Endothelial cell of umbilical vein (primary cell): ENCODE measurements at regions not wholly inside any gene's neighbourhood (a gene's known extent, or its start where the extent isn't known, plus 50 kb on each side); places are given as distances from the start of the nearest gene placed in this dataset.

ENCODE experiments used
- BruUV-seq: library from RNA; stranded (reverse); fragments of 400-500 nt; replicated peaks from 2 replicates; lab custom pipeline; 2021; lab: Mats Ljungman, UMichigan
- CTCF ChIA-PET: fragments of 300-600, 350-600 bp; sonication (Branson Sonifier 250); formaldehyde crosslinking; loops from one replicate; lab custom pipeline; 2021; ENCODE audit warnings: antibody characterized with exemption, inconsistent platforms; lab: Charles Lee
- POLR2A ChIA-PET: fragments of 300-600, 350-600 bp; sonication (Branson Sonifier 250); formaldehyde crosslinking; loops from one replicate; lab custom pipeline; 2021; ENCODE audit warnings: antibody characterized with exemption, inconsistent platforms; lab: Charles Lee
- DNase-seq: peaks from one replicate; pipeline ENCODE4 v3.0.0-alpha.2; 2011; ENCODE audit warnings: low read depth, low spot score
- FAIRE-seq: peaks from 2 replicates; lab custom pipeline; 2011; peaks lifted over from hg19 to GRCh38; lab: Jason Lieb, UNC
- H2AFZ ChIP-seq: 2 replicates; pipeline ENCODE4 v1.6.0; 2012; ENCODE audit warnings: low read depth, low read length, control low read depth, inconsistent platforms
- H3K27ac ChIP-seq: 2 replicates; pipeline ENCODE4 v1.5.1; 2011; ENCODE audit warnings: low read depth, mild to moderate bottlenecking, control low read depth, low read length, moderate library complexity; ENCODE audit not compliant: insufficient read depth
- H3K27me3 ChIP-seq, 2 experiments: 2 replicates each; pipeline versions ENCODE4 v1.6.0 to v1.6.1; 2011; ENCODE audit warnings: low read length in 2 of 2, mixed read lengths in 1 of 2; ENCODE audit not compliant: control insufficient read depth in 2 of 2, insufficient read depth in 2 of 2
- H3K36me3 ChIP-seq, 2 experiments: 2 replicates in 1 of 2; 3 replicates in 1 of 2; pipeline ENCODE4 v1.5.1; 2011; ENCODE audit warnings: low read length in 2 of 2, mild to moderate bottlenecking in 1 of 2, moderate library complexity in 1 of 2; ENCODE audit not compliant: control insufficient read depth in 2 of 2, insufficient read depth in 2 of 2; ENCODE audit errors: extremely low read depth in 1 of 2
- H3K4me1 ChIP-seq: 3 replicates; pipeline ENCODE4 v1.5.1; 2011; ENCODE audit warnings: mild to moderate bottlenecking, low read length; ENCODE audit not compliant: control insufficient read depth, insufficient read depth; ENCODE audit errors: extremely low read depth
- H3K4me2 ChIP-seq: 2 replicates; pipeline ENCODE4 v1.6.1; 2011; ENCODE audit warnings: low read length, control low read depth, mixed read lengths; ENCODE audit not compliant: insufficient read depth
- H3K4me3 ChIP-seq, 3 experiments: fragments of 200-600 bp in 1 of 3; sonication (generic), shearing (Covaris generic) in 1 of 3; replicated peaks in 1 of 3; 2 replicates each; pipeline ENCODE4 v1.5.1; 2011 to 2016; ENCODE audit warnings: control low read depth in 3 of 3, low read length in 3 of 3, mild to moderate bottlenecking in 2 of 3, inconsistent platforms in 1 of 3, low read depth in 1 of 3, moderate library complexity in 1 of 3; ENCODE audit not compliant: insufficient read depth in 1 of 3
- H3K79me2 ChIP-seq: 2 replicates; pipeline ENCODE4 v1.6.0; 2012; ENCODE audit warnings: low read length, inconsistent platforms; ENCODE audit not compliant: control insufficient read depth, insufficient read depth
- H3K9ac ChIP-seq: replicated peaks from 2 replicates; pipeline ENCODE3; 2011; ENCODE audit warnings: low read length, control low read depth; ENCODE audit not compliant: insufficient read depth; ENCODE audit errors: extremely low read depth
- H3K9me1 ChIP-seq: replicated peaks from 3 replicates; pipeline ENCODE4 v1.6.0; 2011; ENCODE audit warnings: mild to moderate bottlenecking, low read length; ENCODE audit not compliant: control insufficient read depth, insufficient read depth; ENCODE audit errors: extremely low read depth
- H3K9me3 ChIP-seq: replicated peaks from 2 replicates; pipeline ENCODE4 v1.5.1; 2012; ENCODE audit warnings: low read length, inconsistent platforms; ENCODE audit not compliant: control insufficient read depth, insufficient read depth
- H4K20me1 ChIP-seq: replicated peaks from 2 replicates; pipeline ENCODE3; 2011; ENCODE audit warnings: mild to moderate bottlenecking, low read length; ENCODE audit not compliant: control insufficient read depth, insufficient read depth; ENCODE audit errors: extremely low read depth
- CTCF ChIP-seq, 2 donors: IDR thresholded peaks; 1 replicate in 1 of 2; 2 replicates in 1 of 2; pipeline ENCODE4 v1.5.1; 2011; ENCODE audit warnings: low read length in 2 of 2, mild to moderate bottlenecking in 2 of 2, moderate library complexity in 2 of 2, control low read depth in 1 of 2, inconsistent platforms in 1 of 2, low read depth in 1 of 2; ENCODE audit not compliant: insufficient read depth in 1 of 2; ENCODE audit errors: extremely low read depth in 1 of 2
- EZH2 ChIP-seq: IDR thresholded peaks from 2 replicates; pipeline ENCODE4 v1.6.1; 2012; ENCODE audit warnings: borderline replicate concordance, low read depth, mild to moderate bottlenecking, moderate library complexity, low read length, inconsistent platforms; ENCODE audit not compliant: severe bottlenecking
- FOS ChIP-seq: IDR thresholded peaks from 2 replicates; pipeline ENCODE4 v1.6.1; 2011; ENCODE audit warnings: mild to moderate bottlenecking, low read length, moderate library complexity, borderline replicate concordance; ENCODE audit not compliant: insufficient read depth
- GATA2 ChIP-seq: IDR thresholded peaks from 2 replicates; pipeline ENCODE4 v1.7.0; 2011; ENCODE audit warnings: low read depth, mild to moderate bottlenecking, moderate library complexity, mixed read lengths, low read length; ENCODE audit not compliant: insufficient read length, insufficient read depth
- JUN ChIP-seq: IDR thresholded peaks from 2 replicates; pipeline ENCODE4 v1.6.1; 2011; ENCODE audit warnings: borderline replicate concordance, low read depth; ENCODE audit not compliant: insufficient read length, insufficient read depth
- MAX ChIP-seq: IDR thresholded peaks from 2 replicates; pipeline ENCODE4 v1.6.1; 2011; ENCODE audit not compliant: insufficient read depth, insufficient read length
- MYC ChIP-seq: IDR thresholded peaks from one replicate; pipeline ENCODE4 v1.6.1; 2011; ENCODE audit warnings: mild to moderate bottlenecking, low read depth, low read length
- POLR2A ChIP-seq: IDR thresholded peaks from 2 replicates; pipeline ENCODE4 v1.6.1; 2012; ENCODE audit warnings: low read depth, mild to moderate bottlenecking, control low read depth, low read length
- POLR2AphosphoS5 ChIP-seq: IDR thresholded peaks from 2 replicates; pipeline ENCODE4 v1.6.1; 2012; ENCODE audit warnings: low read depth, mild to moderate bottlenecking, control low read depth, low read length, moderate library complexity; ENCODE audit not compliant: insufficient read depth
- dilution Hi-C: fragments of 300-500 bp; cut with MboI; formaldehyde crosslinking; loops from one replicate; pipeline ENCODE4 v1.15.0; 2019; ENCODE audit warnings: low sequenced_read_pairs; ENCODE audit not compliant: extremely low pct_ligation_motif_present
- intact Hi-C: fragments of 100-400 bp; cut with micrococcal nuclease; formaldehyde crosslinking; loops from one replicate; pipeline ENCODE4 v1.10.0; 2022

GRCh38 chr15:53031469-53031868 lies 241.3 kb upstream of the ONECUT1 start:
- H3K27ac ChIP-seq = no peak overlapping the region
- POLR2A ChIA-PET = no interaction called here
- dilution Hi-C loops (no loop called here), intact Hi-C loops (no loop called here)
- no peak for FAIRE-seq
- CTCF ChIA-PET = no interaction called here
- H3K27me3 ChIP-seq = no peaks in the 10 kb centered on the region
- no peak overlapping the region for H3K4me3 ChIP-seq
- no peak for DNase-seq
- no peak overlapping the region for H3K9ac ChIP-seq
- no peaks in the 10 kb centered on the region for H3K4me1 ChIP-seq
- H3K36me3 ChIP-seq = no peaks in the 10 kb centered on the region
- no peaks in the 10 kb centered on the region for H3K79me2 ChIP-seq
- no peak overlapping the region for H2AFZ ChIP-seq
- no peaks in the 10 kb centered on the region for H4K20me1 ChIP-seq
- TF ChIP-seq EZH2 = no peak
- no peak for TF ChIP-seq MAX
- no peak for TF ChIP-seq CTCF (IDR thresholded peaks at IDR 0.05; ENCODE audit: extremely low read depth in 1 of 2, insufficient read depth in 1 of 2, low read depth in 1 of 2, low read length in 2 of 2)
- no peak for TF ChIP-seq FOS
- no peak for TF ChIP-seq GATA2
- TF ChIP-seq POLR2AphosphoS5 = no peak
- no peak for TF ChIP-seq JUN
- TF ChIP-seq POLR2A = no peak
- TF ChIP-seq MYC = no peak
- peaks cover 5% of the 10 kb centered on the region for H3K9me3 ChIP-seq
- no peak overlapping the region for H3K4me2 ChIP-seq
- H3K9me1 ChIP-seq = no peaks in the 10 kb centered on the region
- BruUV-seq = no TSS peak
